Activated CD4-positive, alpha-beta T cell treated with anti-CD3 and anti-CD28 coated beads, Interleukin-2, amount 50 U/mL, for 16 hours (primary cell): ENCODE measurements at regions not wholly inside any gene's neighbourhood (a gene's known extent, or its start where the extent isn't known, plus 50 kb on each side); places are given as distances from the start of the nearest gene placed in this dataset.

Source experiments
- DNase-seq: peaks from one replicate; pipeline ENCODE4 v3.0.0-alpha.2; 2020

- no peak for DNase-seq
Observed at GRCh38 chr2:199707593-199708185, 143.3 kb downstream of the FTCDNL1 start.

- DNase-seq: peak; percentile 35
Observed at GRCh38 chr2:199705538-199705937, 145.5 kb downstream of the FTCDNL1 start.

GRCh38 chr2:199704358-199705238 lies 146.4 kb downstream of the FTCDNL1 start:
- DNase-seq: peak; percentile 48

GRCh38 chr2:199703199-199703598 lies 147.8 kb downstream of the FTCDNL1 start:
- DNase-seq: no peak

GRCh38 chr2:199697469-199697868 lies 153.5 kb downstream of the FTCDNL1 start:
- DNase-seq: no peak

- no peak for DNase-seq
Observed at GRCh38 chr2:199696048-199696447, 154.9 kb downstream of the FTCDNL1 start.

GRCh38 chr2:199693861-199694260 lies 157.1 kb downstream of the FTCDNL1 start:
- no peak for DNase-seq

GRCh38 chr2:199692489-199692888 lies 158.5 kb downstream of the FTCDNL1 start:
- no peak for DNase-seq

GRCh38 chr2:199690225-199690624 lies 160.8 kb downstream of the FTCDNL1 start:
- DNase-seq: no peak

GRCh38 chr2:199685669-199686068 lies 165.3 kb downstream of the FTCDNL1 start:
- no peak for DNase-seq

- no peak for DNase-seq
Observed at GRCh38 chr2:199684832-199685231, 166.2 kb downstream of the FTCDNL1 start.

GRCh38 chr2:199684168-199684567 lies 166.8 kb downstream of the FTCDNL1 start:
- no peak for DNase-seq

- DNase-seq: no peak
Observed at GRCh38 chr2:199682001-199682400, 169.0 kb downstream of the FTCDNL1 start.

- DNase-seq: no peak
Observed at GRCh38 chr2:199680482-199680881, 170.5 kb downstream of the FTCDNL1 start.

- DNase-seq: no peak
Observed at GRCh38 chr2:199679883-199680282, 171.1 kb downstream of the FTCDNL1 start.

- no peak for DNase-seq
Observed at GRCh38 chr2:199677881-199678280, 173.1 kb downstream of the FTCDNL1 start.

GRCh38 chr2:199668645-199669044 lies 182.3 kb downstream of the FTCDNL1 start:
- DNase-seq: no peak

- DNase-seq: no peak
Observed at GRCh38 chr2:199663157-199663556, 187.8 kb downstream of the FTCDNL1 start.

- no peak for DNase-seq
Observed at GRCh38 chr2:199662255-199662654, 188.7 kb downstream of the FTCDNL1 start.

GRCh38 chr2:199660167-199660566 lies 190.8 kb downstream of the FTCDNL1 start:
- DNase-seq: no peak

GRCh38 chr2:199659207-199659606 lies 191.8 kb downstream of the FTCDNL1 start:
- peak; percentile 17 for DNase-seq

GRCh38 chr2:199646439-199646838 lies 188.7 kb upstream of the SATB2 start:
- no peak for DNase-seq

GRCh38 chr2:199631129-199631528 lies 173.4 kb upstream of the SATB2 start:
- no peak for DNase-seq

GRCh38 chr2:199629301-199629700 lies 171.6 kb upstream of the SATB2 start:
- no peak for DNase-seq
